ENCODE measurements at regions not wholly inside any gene's neighbourhood (a gene's known extent, or its start where the extent isn't known, plus 50 kb on each side); places are given as distances from the start of the nearest gene placed in this dataset.

DNA sequence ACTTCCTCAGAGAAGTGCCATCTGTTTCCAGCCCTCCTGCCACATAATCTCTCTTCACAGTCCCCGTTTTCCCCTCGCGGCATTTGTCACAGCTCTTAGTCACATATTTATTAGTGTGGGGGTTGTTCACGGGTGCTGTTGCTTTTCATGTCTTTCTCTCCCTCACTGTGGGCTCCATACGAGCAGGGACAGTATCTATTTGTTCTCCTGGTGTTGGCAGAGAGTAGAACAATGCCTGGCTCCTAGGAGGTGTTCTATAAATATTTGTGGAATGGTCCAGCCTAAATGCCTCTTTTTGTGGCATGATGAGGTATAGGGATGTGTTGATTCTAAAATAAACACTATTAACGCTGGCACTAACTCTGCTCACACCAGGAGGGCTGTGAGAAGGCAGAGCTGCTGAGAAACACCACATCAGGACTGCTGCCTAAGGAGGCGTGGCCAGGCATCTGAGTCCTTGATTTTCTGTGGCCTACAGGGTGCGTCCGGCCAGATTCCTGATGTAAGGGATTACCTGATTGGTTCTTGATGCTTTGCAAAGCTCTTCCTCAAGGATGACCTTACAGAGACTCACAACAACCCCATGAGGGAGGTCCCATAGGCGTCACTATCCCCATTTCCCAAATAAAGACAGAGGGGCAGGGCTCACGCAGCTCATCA lies 219.8 kb upstream of the ARID1B start:
- no peaks in the 10 kb centered on the region for H3K79me2 ChIP-seq (ENCODE audit: insufficient read depth, low read length)
- no peaks in the 10 kb centered on the region for H4K20me1 ChIP-seq (ENCODE audit: insufficient read depth)
- BruUV-seq (replicated peaks) = no TSS peak
- H3K4me3 ChIP-seq (replicated peaks in 1 of 2; ENCODE audit: low read depth in 1 of 2, low read length in 2 of 2) = no peak overlapping the region
- DNase-seq (ENCODE audit: low read depth, low spot score) (no peak), ATAC-seq (peak; percentile 58)
- H3K9ac ChIP-seq (ENCODE audit: low read length) = no peak overlapping the region
- H3K27ac ChIP-seq (ENCODE audit: low read depth, low read length) = no peak overlapping the region
- ChIA-PET RAD21 (ENCODE audit: low non-redundant PET in 1 of 2, low total read pairs in 2 of 2, uncharacterized antibody in 2 of 2, unreplicated experiment in 2 of 2) (no interaction called here), CTCF (no interaction called here), POLR2A (no interaction called here)
- H3K4me1 ChIP-seq (ENCODE audit: control insufficient read depth in 1 of 2, insufficient read depth in 2 of 2, low read length in 2 of 2) = no peaks in the 10 kb centered on the region
- no peak overlapping the region for H3K4me2 ChIP-seq (ENCODE audit: low read length)
- TF ChIP-seq JUND (IDR thresholded peaks at IDR 0.05) = no peak
- no peak for TF ChIP-seq EGR1 (IDR thresholded peaks at IDR 0.05; ENCODE audit: low read depth)
- no peak for TF ChIP-seq SIN3A (IDR thresholded peaks at IDR 0.05; ENCODE audit: low read depth)
- no peak for TF ChIP-seq SP1 (IDR thresholded peaks at IDR 0.05; ENCODE audit: low read depth)
- TF ChIP-seq EZH2 (IDR thresholded peaks at IDR 0.05) = no peak
- no peak for TF ChIP-seq ZNF274 (IDR thresholded peaks at IDR 0.05; ENCODE audit: low read depth, low read length)
- H2AFZ ChIP-seq (ENCODE audit: low read depth, low read length, poor library complexity, severe bottlenecking) = no peak overlapping the region
- 0 out of 4 replicates have a peak, but pooled peaks cover 0 to 8% of the 10 kb centered on the region in 2 experiments for H3K9me3 ChIP-seq (ENCODE audit: control insufficient read depth in 1 of 2, insufficient read depth in 1 of 2, low read depth in 1 of 2, low read length in 2 of 2)
- peaks cover 2% of the 10 kb centered on the region; the same call in 1 of the 2 replicates for H3K27me3 ChIP-seq (ENCODE audit: insufficient read depth, low read length)
- H3K36me3 ChIP-seq (ENCODE audit: control insufficient read depth in 1 of 2, insufficient read depth in 2 of 2, low read length in 2 of 2) = no peaks in the 10 kb centered on the region
- intact Hi-C loops (cut with micrococcal nuclease) = no loop called here
- no peaks in the 10 kb centered on the region for H3K9me2 ChIP-seq (ENCODE audit: insufficient read depth)

DNA sequence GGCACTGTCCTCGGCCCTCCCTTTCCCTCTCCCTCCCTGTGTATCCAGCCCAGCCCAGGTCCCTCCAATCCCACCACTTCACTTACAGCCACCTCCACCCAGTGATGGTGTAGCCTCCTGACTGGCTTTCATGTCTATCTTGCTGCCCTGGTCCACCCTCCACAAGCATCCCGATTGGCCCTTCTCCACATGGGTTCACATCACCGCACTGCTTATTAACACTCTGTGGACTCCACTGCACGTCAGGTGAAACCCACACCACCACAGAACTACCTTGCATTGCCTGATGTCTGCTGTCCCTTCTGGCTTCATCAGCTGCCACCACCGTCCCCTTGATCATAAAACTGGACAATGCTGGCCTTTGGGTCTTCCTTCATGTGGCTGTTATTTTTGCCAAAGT lies 220.4 kb upstream of the ARID1B start:
- ATAC-seq = no peak
- intact Hi-C loops (cut with micrococcal nuclease) = no loop called here
- Histone ChIP-seq H3K9ac (ENCODE audit: low read length) (no peak overlapping the region), H3K4me1 (ENCODE audit: control insufficient read depth in 1 of 2, insufficient read depth in 2 of 2, low read length in 2 of 2) (no peaks in the 10 kb centered on the region), H3K4me2 (ENCODE audit: low read length) (no peak overlapping the region), H3K9me2 (ENCODE audit: insufficient read depth) (no peaks in the 10 kb centered on the region), H3K4me3 (replicated peaks in 1 of 2; ENCODE audit: low read depth in 1 of 2, low read length in 2 of 2) (no peak overlapping the region), H3K36me3 (ENCODE audit: control insufficient read depth in 1 of 2, insufficient read depth in 2 of 2, low read length in 2 of 2) (no peaks in the 10 kb centered on the region), H3K27me3 (ENCODE audit: insufficient read depth, low read length) (peaks cover 4% of the 10 kb centered on the region; the same call in 1 of the 2 replicates), H3K79me2 (ENCODE audit: insufficient read depth, low read length) (no peaks in the 10 kb centered on the region), H2AFZ (ENCODE audit: low read depth, low read length, poor library complexity, severe bottlenecking) (no peak overlapping the region), H3K27ac (ENCODE audit: low read depth, low read length) (no peak overlapping the region), H4K20me1 (ENCODE audit: insufficient read depth) (no peaks in the 10 kb centered on the region), H3K9me3 (ENCODE audit: control insufficient read depth in 1 of 2, insufficient read depth in 1 of 2, low read depth in 1 of 2, low read length in 2 of 2) (0 out of 4 replicates have a peak, but pooled peaks cover 0 to 8% of the 10 kb centered on the region in 2 experiments)
- TF ChIP-seq, protein P1, sequence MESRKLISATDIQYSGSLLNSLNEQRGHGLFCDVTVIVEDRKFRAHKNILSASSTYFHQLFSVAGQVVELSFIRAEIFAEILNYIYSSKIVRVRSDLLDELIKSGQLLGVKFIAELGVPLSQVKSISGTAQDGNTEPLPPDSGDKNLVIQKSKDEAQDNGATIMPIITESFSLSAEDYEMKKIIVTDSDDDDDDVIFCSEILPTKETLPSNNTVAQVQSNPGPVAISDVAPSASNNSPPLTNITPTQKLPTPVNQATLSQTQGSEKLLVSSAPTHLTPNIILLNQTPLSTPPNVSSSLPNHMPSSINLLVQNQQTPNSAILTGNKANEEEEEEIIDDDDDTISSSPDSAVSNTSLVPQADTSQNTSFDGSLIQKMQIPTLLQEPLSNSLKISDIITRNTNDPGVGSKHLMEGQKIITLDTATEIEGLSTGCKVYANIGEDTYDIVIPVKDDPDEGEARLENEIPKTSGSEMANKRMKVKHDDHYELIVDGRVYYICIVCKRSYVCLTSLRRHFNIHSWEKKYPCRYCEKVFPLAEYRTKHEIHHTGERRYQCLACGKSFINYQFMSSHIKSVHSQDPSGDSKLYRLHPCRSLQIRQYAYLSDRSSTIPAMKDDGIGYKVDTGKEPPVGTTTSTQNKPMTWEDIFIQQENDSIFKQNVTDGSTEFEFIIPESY (IDR thresholded peaks at IDR 0.05; ENCODE audit: extremely low read depth, insufficient replicate concordance, low read length) = no peak
- TF ChIP-seq FOSL1 (IDR thresholded peaks at IDR 0.05; ENCODE audit: low read depth) (no peak), EZH2phosphoT487 (IDR thresholded peaks at IDR 0.05; ENCODE audit: borderline replicate concordance) (no peak), ZNF274 (IDR thresholded peaks at IDR 0.05; ENCODE audit: low read depth, low read length) (no peak), RAD21 (IDR thresholded peaks at IDR 0.05; ENCODE audit: low read depth) (no peak)
- ChIA-PET RAD21 (ENCODE audit: low non-redundant PET in 1 of 2, low total read pairs in 2 of 2, uncharacterized antibody in 2 of 2, unreplicated experiment in 2 of 2) (no interaction called here), CTCF (no interaction called here), POLR2A (no interaction called here)
- no TSS peak for BruUV-seq (replicated peaks)
- no peak for DNase-seq (ENCODE audit: low read depth, low spot score)
